ENCODE measurements at regions not wholly inside any gene's neighbourhood (a gene's known extent, or its start where the extent isn't known, plus 50 kb on each side); places are given as distances from the start of the nearest gene placed in this dataset.
A peak's percentile ranks its signal among the peaks of the same experiment; 100 is the strongest.

GRCh38 chr7:101754424-101755159, 62.8 kb upstream of the CUX1 start:
- no TSS peak for BruUV-seq (replicated peaks)
- Histone ChIP-seq H3K9me3 (replicated peaks; ENCODE audit: control insufficient read depth, insufficient read depth, low read length) (no peaks in the 10 kb centered on the region), H3K4me1 (ENCODE audit: control insufficient read depth, extremely low read depth, insufficient read depth, low read length) (peaks cover 7% of the 10 kb centered on the region), H3K9me1 (replicated peaks; ENCODE audit: control insufficient read depth, extremely low read depth, insufficient read depth, low read length) (no peaks in the 10 kb centered on the region), H2AFZ (ENCODE audit: low read depth, low read length) (peak overlapping the region; percentile 94), H3K9ac (replicated peaks; ENCODE audit: extremely low read depth, insufficient read depth, low read length) (peak overlapping the region; percentile 73), H4K20me1 (replicated peaks; ENCODE audit: control insufficient read depth, extremely low read depth, insufficient read depth, low read length) (no peaks in the 10 kb centered on the region), H3K4me2 (ENCODE audit: insufficient read depth, low read length) (peak overlapping the region; percentile 98), H3K36me3 (ENCODE audit: control insufficient read depth in 2 of 2, extremely low read depth in 1 of 2, insufficient read depth in 2 of 2, low read length in 2 of 2) (no peaks in the 10 kb centered on the region), H3K79me2 (ENCODE audit: control insufficient read depth, insufficient read depth, low read length) (no peaks in the 10 kb centered on the region), H3K27me3 (ENCODE audit: control insufficient read depth in 2 of 2, insufficient read depth in 2 of 2, low read length in 2 of 2) (peaks cover 0 to 3% of the 10 kb centered on the region in 2 experiments), H3K27ac (ENCODE audit: insufficient read depth, low read depth, low read length) (no peak overlapping the region), H3K4me3 (replicated peaks in 1 of 3; ENCODE audit: insufficient read depth in 1 of 3, low read depth in 1 of 3, low read length in 3 of 3) (peak overlapping the region; percentile 42 to 94 (median 92))
- ChIA-PET CTCF (no interaction called here), POLR2A (no interaction called here)
- FAIRE-seq (peak; percentile 76), DNase-seq (ENCODE audit: low read depth, low spot score) (peak; percentile 79)
- intact Hi-C loops (cut with micrococcal nuclease), result no loop called here
- TF ChIP-seq POLR2AphosphoS5 (IDR thresholded peaks at IDR 0.05; ENCODE audit: insufficient read depth, low read depth, low read length) (no peak), EZH2 (IDR thresholded peaks at IDR 0.05; ENCODE audit: borderline replicate concordance, low read depth, low read length, severe bottlenecking) (no peak), JUN (IDR thresholded peaks at IDR 0.05; ENCODE audit: borderline replicate concordance, insufficient read depth, insufficient read length, low read depth) (no peak), MAX (IDR thresholded peaks at IDR 0.05; ENCODE audit: insufficient read depth, insufficient read length) (no peak), FOS (IDR thresholded peaks at IDR 0.05; ENCODE audit: borderline replicate concordance, insufficient read depth, low read length) (no peak), CTCF (IDR thresholded peaks at IDR 0.05; ENCODE audit: extremely low read depth in 1 of 2, insufficient read depth in 1 of 2, low read depth in 1 of 2, low read length in 2 of 2) (no peak), GATA2 (IDR thresholded peaks at IDR 0.05; ENCODE audit: insufficient read depth, insufficient read length, low read depth, low read length) (no peak), POLR2A (IDR thresholded peaks at IDR 0.05; ENCODE audit: low read depth, low read length) (no peak), MYC (IDR thresholded peaks at IDR 0.05; ENCODE audit: low read depth, low read length) (no peak)
- dilution Hi-C loops (cut with MboI; ENCODE audit: extremely low pct_ligation_motif_present, low sequenced_read_pairs), result no loop called here
